ENCODE measurements at regions not wholly inside any gene's neighbourhood (a gene's known extent, or its start where the extent isn't known, plus 50 kb on each side); places are given as distances from the start of the nearest gene placed in this dataset.
"Not testable (repeated sequence)": the region's sequence is repeated elsewhere in the genome, so short reads cannot be mapped to it uniquely, and the experiment has no call there.

DNA sequence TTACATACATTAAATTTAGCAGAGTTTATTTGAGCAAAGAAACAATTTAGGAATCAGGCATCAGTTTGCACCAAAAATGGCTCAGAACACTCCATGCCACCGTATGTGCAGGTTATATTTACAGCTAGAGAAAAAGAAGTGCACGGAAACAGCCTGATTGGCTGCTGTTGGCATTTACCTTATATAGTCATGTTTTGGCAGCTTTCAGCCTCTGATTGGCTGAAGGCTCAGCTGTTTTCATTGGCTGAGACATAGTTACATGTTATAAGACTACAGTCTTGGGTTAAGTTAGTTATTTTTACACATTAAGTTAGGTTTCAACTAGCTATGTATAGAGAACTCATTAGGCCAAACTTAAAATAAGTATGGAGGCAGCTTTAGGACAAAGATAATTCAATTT lies 104.0 kb downstream of the LIMS3 start:
- no CpG with 5 or more reads among the region's 2 CpGs for WGBS (ENCODE audit: insufficient coverage)
- ATAC-seq (replicated peaks in 1 of 4); H3K27me3 Mint-ChIP-seq; H3K27ac Mint-ChIP-seq; CTCF ChIA-PET; POLR2A ChIA-PET; H3K27ac ChIP-seq (ENCODE audit: low read length); H3K4me3 Mint-ChIP-seq; H3K4me3 ChIP-seq (ENCODE audit: control insufficient read depth in 1 of 2, extremely low read depth in 1 of 2, low read length in 1 of 2); H3K4me1 Mint-ChIP-seq; H3K36me3 Mint-ChIP-seq; H3K9me3 ChIP-seq; H3K4me1 ChIP-seq (ENCODE audit: control insufficient read depth in 1 of 2, extremely low read depth in 1 of 2, insufficient read depth in 2 of 2, low read length in 2 of 2); H3K36me3 ChIP-seq (ENCODE audit: control insufficient read depth in 2 of 2, extremely low read depth in 1 of 2, insufficient read depth in 1 of 2, low read length in 1 of 2); H3K9me3 Mint-ChIP-seq; H3K27me3 ChIP-seq (replicated peaks in 1 of 2; ENCODE audit: control insufficient read depth in 2 of 2, extremely low read depth in 1 of 2, insufficient read depth in 2 of 2, low read length in 1 of 2); DNase-seq: not testable (repeated sequence)

GRCh38 chr2:110013388-110013787 lies 102.2 kb downstream of the MALL start:
- whole genome bisulfite sequencing (ENCODE audit: insufficient coverage): no CpG with 5 or more reads among the region's 2 CpGs
- H3K27me3 Mint-ChIP-seq; H3K4me1 Mint-ChIP-seq; CTCF ChIA-PET; H3K4me1 ChIP-seq (ENCODE audit: control insufficient read depth in 1 of 2, extremely low read depth in 1 of 2, insufficient read depth in 2 of 2, low read length in 2 of 2); H3K27ac ChIP-seq (ENCODE audit: low read length); H3K4me3 Mint-ChIP-seq; ATAC-seq (replicated peaks in 1 of 4); H3K36me3 Mint-ChIP-seq; H3K9me3 Mint-ChIP-seq; H3K9me3 ChIP-seq; POLR2A ChIA-PET; DNase-seq; H3K27ac Mint-ChIP-seq; H3K36me3 ChIP-seq (ENCODE audit: control insufficient read depth in 2 of 2, extremely low read depth in 1 of 2, insufficient read depth in 1 of 2, low read length in 1 of 2); H3K27me3 ChIP-seq (replicated peaks in 1 of 2; ENCODE audit: control insufficient read depth in 2 of 2, extremely low read depth in 1 of 2, insufficient read depth in 2 of 2, low read length in 1 of 2); H3K4me3 ChIP-seq (ENCODE audit: control insufficient read depth in 1 of 2, extremely low read depth in 1 of 2, low read length in 1 of 2): not testable (repeated sequence)

GRCh38 chr2:110016381-110017092 lies 99.1 kb downstream of the MALL start:
- H3K27ac Mint-ChIP-seq; H3K27me3 ChIP-seq (replicated peaks in 1 of 2; ENCODE audit: control insufficient read depth in 2 of 2, extremely low read depth in 1 of 2, insufficient read depth in 2 of 2, low read length in 1 of 2); H3K4me1 ChIP-seq (ENCODE audit: control insufficient read depth in 1 of 2, extremely low read depth in 1 of 2, insufficient read depth in 2 of 2, low read length in 2 of 2); H3K4me3 Mint-ChIP-seq; DNase-seq; H3K9me3 Mint-ChIP-seq; H3K36me3 Mint-ChIP-seq; ATAC-seq (replicated peaks in 1 of 4); CTCF ChIA-PET; H3K36me3 ChIP-seq (ENCODE audit: control insufficient read depth in 2 of 2, extremely low read depth in 1 of 2, insufficient read depth in 1 of 2, low read length in 1 of 2); H3K9me3 ChIP-seq; H3K4me1 Mint-ChIP-seq; POLR2A ChIA-PET; H3K27me3 Mint-ChIP-seq; H3K4me3 ChIP-seq (ENCODE audit: control insufficient read depth in 1 of 2, extremely low read depth in 1 of 2, low read length in 1 of 2); H3K27ac ChIP-seq (ENCODE audit: low read length): not testable (repeated sequence)
- no CpG with 5 or more reads among the region's 5 CpGs for WGBS (ENCODE audit: insufficient coverage)

GRCh38 chr2:110020269-110020668 lies 95.4 kb downstream of the MALL start:
- H3K4me1 Mint-ChIP-seq; H3K9me3 Mint-ChIP-seq; H3K4me3 ChIP-seq (ENCODE audit: control insufficient read depth in 1 of 2, extremely low read depth in 1 of 2, low read length in 1 of 2); H3K27ac Mint-ChIP-seq; H3K27me3 ChIP-seq (replicated peaks in 1 of 2; ENCODE audit: control insufficient read depth in 2 of 2, extremely low read depth in 1 of 2, insufficient read depth in 2 of 2, low read length in 1 of 2); H3K4me3 Mint-ChIP-seq; H3K27me3 Mint-ChIP-seq; POLR2A ChIA-PET; CTCF ChIA-PET; ATAC-seq (replicated peaks in 1 of 4); H3K36me3 ChIP-seq (ENCODE audit: control insufficient read depth in 2 of 2, extremely low read depth in 1 of 2, insufficient read depth in 1 of 2, low read length in 1 of 2); H3K9me3 ChIP-seq; DNase-seq; H3K27ac ChIP-seq (ENCODE audit: low read length); H3K36me3 Mint-ChIP-seq; H3K4me1 ChIP-seq (ENCODE audit: control insufficient read depth in 1 of 2, extremely low read depth in 1 of 2, insufficient read depth in 2 of 2, low read length in 2 of 2): not testable (repeated sequence)

DNA sequence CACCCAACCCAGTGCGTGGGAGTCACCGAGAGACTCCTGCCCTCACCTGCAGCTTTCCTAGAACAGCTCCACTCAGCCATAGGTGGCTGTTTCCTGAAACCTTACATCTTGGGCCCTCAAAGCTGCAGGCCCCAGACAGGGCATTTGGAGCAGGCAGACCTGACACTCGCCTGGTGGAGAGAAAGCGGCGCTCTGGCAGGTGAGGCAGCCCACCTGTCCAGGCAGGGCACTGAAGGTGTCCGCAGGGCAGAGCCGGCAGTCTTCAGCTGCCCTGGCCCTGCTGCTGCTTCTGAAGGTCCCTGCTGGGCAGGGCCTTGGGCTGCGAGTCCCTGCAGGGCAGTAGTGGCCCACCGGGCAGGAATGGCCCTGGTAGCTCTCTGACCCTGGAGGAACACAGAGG lies 93.3 kb downstream of the MALL start:
- H3K4me1 Mint-ChIP-seq; H3K4me3 ChIP-seq (ENCODE audit: control insufficient read depth in 1 of 2, extremely low read depth in 1 of 2, low read length in 1 of 2); POLR2A ChIA-PET; CTCF ChIA-PET; H3K36me3 ChIP-seq (ENCODE audit: control insufficient read depth in 2 of 2, extremely low read depth in 1 of 2, insufficient read depth in 1 of 2, low read length in 1 of 2); H3K9me3 Mint-ChIP-seq; H3K27me3 ChIP-seq (replicated peaks in 1 of 2; ENCODE audit: control insufficient read depth in 2 of 2, extremely low read depth in 1 of 2, insufficient read depth in 2 of 2, low read length in 1 of 2); H3K27me3 Mint-ChIP-seq; H3K36me3 Mint-ChIP-seq; H3K4me3 Mint-ChIP-seq; H3K27ac Mint-ChIP-seq; H3K27ac ChIP-seq (ENCODE audit: low read length); H3K4me1 ChIP-seq (ENCODE audit: control insufficient read depth in 1 of 2, extremely low read depth in 1 of 2, insufficient read depth in 2 of 2, low read length in 2 of 2); H3K9me3 ChIP-seq; ATAC-seq (replicated peaks in 1 of 4); DNase-seq: not testable (repeated sequence)
- WGBS (ENCODE audit: insufficient coverage): no CpG with 5 or more reads among the region's 9 CpGs

DNA sequence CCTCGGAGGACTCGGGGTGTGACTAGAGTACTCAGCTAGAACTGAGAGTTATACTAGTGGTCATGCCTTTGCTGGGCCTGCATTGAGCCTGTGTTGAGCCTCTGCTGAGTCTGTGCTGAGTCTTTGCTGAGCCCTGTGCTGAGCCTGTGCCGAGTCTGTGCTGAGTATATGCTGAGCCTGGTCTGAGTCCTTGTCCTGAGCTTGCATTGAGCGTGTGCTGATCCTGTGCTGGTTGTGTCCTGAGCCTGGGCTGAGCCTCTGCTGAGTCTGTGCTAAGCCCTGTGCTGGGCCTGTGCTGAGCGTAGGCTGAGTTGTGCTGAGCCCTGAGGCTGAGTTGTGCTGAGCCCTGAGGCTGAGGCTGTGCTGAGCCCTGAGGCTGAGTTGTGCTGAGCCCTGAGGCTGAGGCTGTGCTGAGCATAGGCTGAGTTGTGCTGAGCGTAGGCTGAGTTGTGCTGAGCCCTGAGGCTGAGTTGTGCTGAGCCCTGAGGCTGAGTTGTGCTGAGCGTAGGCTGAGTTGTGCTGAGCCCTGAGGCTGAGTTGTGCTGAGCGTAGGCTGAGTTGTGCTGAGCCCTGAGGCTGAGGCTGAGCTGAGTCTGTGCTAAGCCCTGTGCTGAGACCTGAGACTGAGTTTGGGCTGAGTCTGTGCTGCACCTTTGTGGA lies 89.4 kb downstream of the MALL start:
- H3K9me3 ChIP-seq; ATAC-seq (replicated peaks in 1 of 4); H3K36me3 ChIP-seq (ENCODE audit: control insufficient read depth in 2 of 2, extremely low read depth in 1 of 2, insufficient read depth in 1 of 2, low read length in 1 of 2); POLR2A ChIA-PET; H3K27me3 Mint-ChIP-seq; H3K27me3 ChIP-seq (replicated peaks in 1 of 2; ENCODE audit: control insufficient read depth in 2 of 2, extremely low read depth in 1 of 2, insufficient read depth in 2 of 2, low read length in 1 of 2); H3K36me3 Mint-ChIP-seq; H3K4me1 ChIP-seq (ENCODE audit: control insufficient read depth in 1 of 2, extremely low read depth in 1 of 2, insufficient read depth in 2 of 2, low read length in 2 of 2); H3K4me3 ChIP-seq (ENCODE audit: control insufficient read depth in 1 of 2, extremely low read depth in 1 of 2, low read length in 1 of 2); H3K27ac ChIP-seq (ENCODE audit: low read length); H3K9me3 Mint-ChIP-seq; H3K4me1 Mint-ChIP-seq; CTCF ChIA-PET; DNase-seq; H3K27ac Mint-ChIP-seq; H3K4me3 Mint-ChIP-seq: not testable (repeated sequence)
- no CpG with 5 or more reads among the region's 8 CpGs for WGBS (ENCODE audit: insufficient coverage)

DNA sequence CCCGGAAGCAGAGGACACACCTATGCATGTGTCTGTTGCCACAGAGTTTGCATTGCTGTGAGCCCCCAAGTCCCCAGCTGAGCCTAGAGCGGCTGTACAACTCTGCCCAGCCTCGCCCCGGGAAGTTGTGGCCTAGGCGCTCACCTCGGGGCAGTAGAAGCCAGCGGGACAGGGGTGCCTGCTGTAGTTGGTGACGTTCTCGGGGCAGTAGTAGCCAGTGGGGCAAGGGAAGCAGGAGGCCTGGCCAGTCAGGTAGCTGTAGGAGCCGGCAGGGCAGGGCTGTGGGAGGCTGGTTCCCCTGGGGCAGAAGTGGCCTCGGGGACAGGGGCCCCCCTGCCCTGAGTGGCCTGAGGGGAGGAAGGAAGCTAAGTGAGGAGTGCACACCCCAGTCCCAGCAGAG lies 87.2 kb downstream of the MALL start:
- not testable (repeated sequence) for DNase-seq; H3K27ac ChIP-seq (ENCODE audit: low read length)

More for the DNA sequence above, 87.2 kb downstream of the MALL start:
- H3K27me3 Mint-ChIP-seq; H3K4me1 Mint-ChIP-seq; H3K36me3 ChIP-seq (ENCODE audit: control insufficient read depth in 2 of 2, extremely low read depth in 1 of 2, insufficient read depth in 1 of 2, low read length in 1 of 2); H3K27ac Mint-ChIP-seq; POLR2A ChIA-PET; H3K4me3 ChIP-seq (ENCODE audit: control insufficient read depth in 1 of 2, extremely low read depth in 1 of 2, low read length in 1 of 2); H3K9me3 ChIP-seq; H3K9me3 Mint-ChIP-seq; H3K4me3 Mint-ChIP-seq; H3K36me3 Mint-ChIP-seq; CTCF ChIA-PET; H3K4me1 ChIP-seq (ENCODE audit: control insufficient read depth in 1 of 2, extremely low read depth in 1 of 2, insufficient read depth in 2 of 2, low read length in 2 of 2); H3K27me3 ChIP-seq (replicated peaks in 1 of 2; ENCODE audit: control insufficient read depth in 2 of 2, extremely low read depth in 1 of 2, insufficient read depth in 2 of 2, low read length in 1 of 2); ATAC-seq (replicated peaks in 1 of 4): not testable (repeated sequence)
- WGBS (ENCODE audit: insufficient coverage): no CpG with 5 or more reads among the region's 11 CpGs
